Right ventricle myocardium superior (tissue), 1 donor: ENCODE measurements at regions not wholly inside any gene's neighbourhood (a gene's known extent, or its start where the extent isn't known, plus 50 kb on each side); places are given as distances from the start of the nearest gene placed in this dataset.
"Not testable (repeated sequence)": the region's sequence is repeated elsewhere in the genome, so short reads cannot be mapped to it uniquely, and the experiment has no call there.

Experiments used
- ATAC-seq: fragments of 200-7000 bp; cut with Tn5 transposase; one replicate; pipeline ENCODE4 v1.9.1; 2020; ENCODE audit warnings: mild to moderate bottlenecking; ENCODE audit not compliant: poor library complexity
- DNase-seq: peaks from one replicate; pipeline ENCODE4 v3.0.0-alpha.2; 2020
- intact Hi-C: fragments of 100-400 bp; cut with DNase I; formaldehyde crosslinking; loops from one replicate; pipeline ENCODE4 v1.11.2; 2022
- donor health status: DM: no; HTN: yes; CAD: no; lungs with severe emphysema.

- DNase-seq, result no peak
- intact Hi-C loops, result no loop called here
- no peak for ATAC-seq
These were observed 335.6 kb downstream of the LRRIQ3 start for GRCh38 chr1:73862355-73862754.

- DNase-seq (no peak), ATAC-seq (no peak)
- intact Hi-C loops, result no loop called here
These were observed 337.5 kb downstream of the LRRIQ3 start for GRCh38 chr1:73860421-73860950.

GRCh38 chr1:73859227-73859626 lies 338.7 kb downstream of the LRRIQ3 start:
- ATAC-seq (no peak), DNase-seq (no peak)
- intact Hi-C loops, result no loop called here

GRCh38 chr1:73854527-73854926 lies 343.4 kb downstream of the LRRIQ3 start:
- intact Hi-C loops, result no loop called here
- ATAC-seq, result no peak

DNA sequence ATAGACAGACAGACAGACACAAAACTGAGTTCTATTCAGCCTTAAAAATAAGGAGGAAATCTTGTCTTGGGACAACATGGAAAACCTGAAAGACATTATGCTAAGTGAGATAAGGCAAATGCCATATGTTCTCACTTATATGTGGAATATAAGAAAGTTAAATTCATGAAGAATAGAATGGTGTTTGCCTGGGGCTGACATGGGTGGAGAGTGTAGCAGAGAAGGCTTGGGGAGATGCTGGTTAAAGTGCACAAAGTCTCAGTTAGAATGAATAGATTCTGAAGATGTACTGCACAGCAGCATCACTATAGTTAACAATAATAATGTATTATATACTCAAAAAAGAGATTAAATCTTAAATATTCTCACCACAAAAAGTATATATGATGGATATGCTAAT lies 355.5 kb downstream of the LRRIQ3 start:
- ATAC-seq (no peak), DNase-seq (no peak)
- intact Hi-C loops, result no loop called here

More at GRCh38 chr1:73854527-73854926, 343.4 kb downstream of the LRRIQ3 start:
- no peak for DNase-seq

GRCh38 chr1:73839922-73840321 lies 358.1 kb downstream of the LRRIQ3 start:
- ATAC-seq, result no peak
- DNase-seq, result no peak
- intact Hi-C loops, result no loop called here

DNA sequence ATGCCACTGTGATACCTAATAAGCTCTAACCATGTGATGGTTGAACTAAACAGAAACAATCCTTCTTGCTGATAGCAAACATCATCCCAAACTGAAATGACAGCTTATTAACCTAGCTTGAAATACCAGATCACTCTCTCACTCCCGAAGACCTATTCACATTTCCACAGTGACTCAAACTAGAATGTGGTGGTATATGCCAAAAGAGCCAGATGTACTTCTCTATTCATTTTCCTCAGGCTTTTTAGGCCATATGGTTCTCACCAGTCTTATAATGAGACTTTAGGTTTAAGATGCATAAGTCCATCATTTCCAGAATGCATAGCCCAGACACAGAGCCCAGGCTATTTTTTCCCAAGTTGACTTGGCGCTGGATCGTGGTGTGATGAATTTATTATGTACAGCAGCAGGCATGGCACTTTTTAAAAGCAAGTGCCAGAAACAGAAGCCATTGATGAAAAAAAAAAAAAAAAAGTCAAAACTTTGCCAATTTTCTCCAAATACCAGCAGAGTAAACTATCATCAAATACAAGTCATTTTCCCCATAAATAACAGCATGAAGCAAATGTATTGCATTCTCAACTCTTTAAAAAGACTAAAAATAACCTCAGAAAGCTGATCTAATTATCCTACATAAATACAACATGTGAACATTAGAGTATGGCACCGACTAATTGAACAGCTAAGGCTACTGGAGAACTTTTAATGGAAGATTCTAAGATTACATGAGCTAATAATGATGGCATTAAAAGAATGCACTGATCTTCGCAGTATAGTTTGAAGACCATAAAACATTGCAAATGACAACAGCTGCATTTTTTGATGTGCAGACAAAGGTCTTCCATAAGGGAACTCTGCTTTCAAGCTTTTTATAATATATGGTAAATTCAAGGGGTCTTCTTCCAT lies 365.4 kb downstream of the LRRIQ3 start:
- DNase-seq, result no peak
- intact Hi-C loops, result no loop called here
- ATAC-seq, result no peak

- intact Hi-C loops, ATAC-seq: not testable (repeated sequence)
These were observed 370.7 kb downstream of the LRRIQ3 start for GRCh38 chr1:73827283-73827682.

GRCh38 chr1:73824065-73824464 lies 373.9 kb downstream of the LRRIQ3 start:
- ATAC-seq (no peak), DNase-seq (no peak)
- intact Hi-C loops, result no loop called here

More at GRCh38 chr1:73827283-73827682, 370.7 kb downstream of the LRRIQ3 start:
- DNase-seq, result not testable (repeated sequence)

DNA sequence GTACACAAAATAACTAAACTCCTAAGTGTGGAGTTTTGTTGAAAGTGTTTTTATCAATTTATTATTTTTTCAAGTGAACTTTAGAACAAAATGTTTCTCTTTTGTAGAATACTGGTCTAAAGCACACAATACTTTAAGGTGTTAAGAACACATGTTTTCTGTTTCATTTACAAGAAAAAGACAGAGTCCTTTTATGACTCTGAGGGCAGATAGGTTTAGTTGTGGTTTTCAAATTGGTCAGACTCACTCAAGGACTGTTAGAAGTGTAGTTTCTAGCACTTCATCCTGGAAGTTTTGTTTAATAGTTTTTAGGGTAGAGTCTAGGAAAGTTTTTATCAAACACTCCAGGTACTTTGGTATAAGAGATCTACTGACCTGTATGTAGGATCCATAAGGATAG lies 376.5 kb downstream of the LRRIQ3 start:
- no peak for ATAC-seq
- intact Hi-C loops, result no loop called here
- DNase-seq, result no peak

- DNase-seq (no peak), ATAC-seq (no peak)
- intact Hi-C loops, result no loop called here
These were observed 377.1 kb downstream of the LRRIQ3 start for GRCh38 chr1:73820843-73821242.

- intact Hi-C loops, result no loop called here
- ATAC-seq (no peak), DNase-seq (no peak)
These were observed 384.3 kb downstream of the LRRIQ3 start for GRCh38 chr1:73813716-73814115.

GRCh38 chr1:73813236-73813635 lies 384.7 kb downstream of the LRRIQ3 start:
- no peak for ATAC-seq
- intact Hi-C loops, result no loop called here
- no peak for DNase-seq

DNA sequence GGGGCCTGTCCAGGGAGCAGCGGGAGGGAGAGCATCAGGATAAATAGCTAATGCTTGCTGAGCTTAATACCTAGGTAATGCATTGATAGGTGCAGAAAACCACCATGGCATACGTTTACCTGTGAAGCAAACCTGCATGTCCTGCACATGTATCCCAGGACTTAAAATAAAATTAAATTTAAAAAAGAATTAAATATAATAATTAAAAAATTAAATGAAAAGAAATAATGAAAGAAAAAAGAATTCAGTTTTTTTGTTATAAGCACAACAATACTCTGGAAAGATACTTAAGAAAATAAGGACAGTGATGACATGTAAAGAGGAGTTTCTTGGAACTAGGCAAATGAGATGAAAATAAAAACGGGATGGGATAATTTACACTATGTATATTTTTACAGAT lies 386.2 kb downstream of the LRRIQ3 start:
- ATAC-seq (no peak), DNase-seq (no peak)
- intact Hi-C loops, result no loop called here

DNA sequence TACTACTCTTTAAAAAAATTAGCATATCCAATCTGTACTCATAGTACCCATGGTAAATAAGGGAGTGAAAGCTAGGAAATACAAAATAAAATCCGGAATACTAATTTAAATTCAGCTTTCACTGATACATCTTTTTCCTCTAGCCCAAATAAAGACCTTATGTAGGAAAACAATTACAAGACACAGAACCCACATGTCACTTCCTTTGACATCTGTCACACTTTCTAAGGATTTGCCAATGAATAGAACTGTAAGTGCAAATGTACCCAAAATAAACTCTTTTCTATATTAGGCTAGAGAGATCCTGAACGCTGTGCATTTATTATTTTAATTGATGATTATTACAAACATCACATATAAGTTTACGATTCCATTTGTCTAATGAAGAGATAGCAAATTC lies 393.0 kb downstream of the LRRIQ3 start:
- no peak for ATAC-seq
- intact Hi-C loops, result no loop called here
- DNase-seq, result no peak

DNA sequence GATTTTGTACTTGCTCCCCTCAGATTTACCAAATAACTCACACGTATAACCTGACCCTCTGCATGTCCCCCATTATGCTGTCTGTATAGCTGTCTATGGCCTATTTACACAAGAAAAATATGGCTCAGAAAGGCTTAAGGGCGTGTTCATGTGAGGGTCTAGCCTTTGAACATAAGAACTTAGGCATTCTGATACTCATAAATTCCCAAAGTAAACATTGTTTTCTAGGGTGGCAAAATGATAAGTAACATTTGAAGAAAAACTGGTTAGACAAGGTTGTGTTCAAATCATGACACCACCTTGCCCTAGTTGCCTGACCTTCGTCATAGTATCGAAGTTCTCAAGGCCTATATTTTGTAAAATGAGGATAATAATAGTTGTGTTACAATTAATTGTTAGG lies 394.6 kb downstream of the LRRIQ3 start:
- no peak for DNase-seq
- intact Hi-C loops, result no loop called here
- no peak for ATAC-seq

DNA sequence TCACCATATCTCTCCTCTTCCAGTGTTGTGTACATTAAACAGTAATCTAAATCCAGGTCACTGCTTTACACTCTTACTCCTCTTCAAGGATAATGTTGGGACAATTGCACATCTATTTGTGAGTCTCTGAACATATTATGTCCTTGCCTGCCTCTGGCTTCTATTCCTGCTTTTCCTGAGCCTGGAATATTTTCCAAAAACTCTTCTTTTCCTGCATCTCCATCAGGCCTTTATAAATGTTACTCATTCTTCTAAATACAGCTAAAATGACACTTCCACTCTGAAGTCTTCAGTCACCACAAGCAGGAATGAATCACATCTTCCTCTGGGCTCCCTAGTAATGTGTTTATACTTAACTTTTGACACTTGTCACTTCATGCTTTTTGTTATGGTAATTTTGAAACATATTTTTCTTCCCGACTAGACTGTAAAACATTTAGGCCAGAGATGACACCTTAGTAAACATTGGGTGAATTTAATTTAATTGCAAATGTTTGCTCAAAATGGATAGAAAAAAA lies 396.0 kb downstream of the LRRIQ3 start:
- no peak for ATAC-seq
- no peak for DNase-seq
- intact Hi-C loops, result no loop called here

GRCh38 chr1:73800376-73800775 lies 397.6 kb downstream of the LRRIQ3 start:
- no peak for DNase-seq
- no peak for ATAC-seq
- intact Hi-C loops, result no loop called here

- DNase-seq, result no peak
- ATAC-seq, result no peak
- intact Hi-C loops, result no loop called here
These were observed 408.0 kb downstream of the LRRIQ3 start for GRCh38 chr1:73789965-73790364.

DNA sequence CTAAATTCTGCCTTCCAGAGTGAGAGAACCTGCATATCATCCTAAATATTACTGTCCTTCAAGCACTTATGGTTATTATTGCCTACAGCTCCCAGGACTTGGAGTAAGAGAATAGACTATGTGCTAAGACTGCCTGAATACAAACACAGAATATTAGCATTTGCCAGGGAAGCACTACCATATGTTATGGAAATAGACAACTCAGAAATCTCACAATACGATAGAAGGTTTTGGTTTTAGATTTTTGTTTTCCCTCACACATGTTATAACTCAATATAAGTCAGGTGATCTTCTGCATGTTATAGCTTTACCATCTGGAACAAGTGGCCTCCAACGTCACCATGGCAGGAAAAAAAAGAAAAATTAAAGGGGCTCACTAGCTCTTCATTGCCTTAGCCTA lies 413.9 kb downstream of the LRRIQ3 start:
- intact Hi-C loops, result no loop called here
- DNase-seq (no peak), ATAC-seq (no peak)
